ENCODE measurements at regions not wholly inside any gene's neighbourhood (a gene's known extent, or its start where the extent isn't known, plus 50 kb on each side); places are given as distances from the start of the nearest gene placed in this dataset.

DNA sequence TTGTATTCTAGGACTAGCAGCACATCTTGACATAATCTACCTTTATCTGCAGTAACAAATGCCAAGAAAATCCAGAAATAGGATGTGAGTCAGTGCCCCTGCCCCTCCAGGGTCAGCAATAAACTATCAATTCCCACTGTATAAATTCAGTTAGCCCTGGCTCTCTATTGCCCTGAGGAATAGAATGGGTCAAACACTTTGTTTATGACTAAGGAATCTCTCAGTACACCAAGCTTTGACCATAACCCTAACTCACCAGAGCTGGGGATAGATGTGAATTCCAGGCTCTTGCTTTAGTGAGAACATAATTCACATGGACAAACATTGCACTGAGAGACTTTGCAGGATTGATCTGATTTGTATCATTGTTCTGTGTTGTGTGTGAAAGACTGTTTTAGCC, 82.3 kb downstream of the CXXC4 start:
- TF ChIP-seq, protein P1, sequence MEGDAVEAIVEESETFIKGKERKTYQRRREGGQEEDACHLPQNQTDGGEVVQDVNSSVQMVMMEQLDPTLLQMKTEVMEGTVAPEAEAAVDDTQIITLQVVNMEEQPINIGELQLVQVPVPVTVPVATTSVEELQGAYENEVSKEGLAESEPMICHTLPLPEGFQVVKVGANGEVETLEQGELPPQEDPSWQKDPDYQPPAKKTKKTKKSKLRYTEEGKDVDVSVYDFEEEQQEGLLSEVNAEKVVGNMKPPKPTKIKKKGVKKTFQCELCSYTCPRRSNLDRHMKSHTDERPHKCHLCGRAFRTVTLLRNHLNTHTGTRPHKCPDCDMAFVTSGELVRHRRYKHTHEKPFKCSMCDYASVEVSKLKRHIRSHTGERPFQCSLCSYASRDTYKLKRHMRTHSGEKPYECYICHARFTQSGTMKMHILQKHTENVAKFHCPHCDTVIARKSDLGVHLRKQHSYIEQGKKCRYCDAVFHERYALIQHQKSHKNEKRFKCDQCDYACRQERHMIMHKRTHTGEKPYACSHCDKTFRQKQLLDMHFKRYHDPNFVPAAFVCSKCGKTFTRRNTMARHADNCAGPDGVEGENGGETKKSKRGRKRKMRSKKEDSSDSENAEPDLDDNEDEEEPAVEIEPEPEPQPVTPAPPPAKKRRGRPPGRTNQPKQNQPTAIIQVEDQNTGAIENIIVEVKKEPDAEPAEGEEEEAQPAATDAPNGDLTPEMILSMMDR (conservative IDR thresholded peaks at IDR 0.05; ENCODE audit: low read length) = no peak
- TF ChIP-seq EZH2phosphoT487 (IDR thresholded peaks at IDR 0.05; ENCODE audit: borderline replicate concordance, low read depth, low read length) = no peak

Data from OCI-LY7 (cell line).